H1 (cell line): ENCODE measurements at regions not wholly inside any gene's neighbourhood (a gene's known extent, or its start where the extent isn't known, plus 50 kb on each side); places are given as distances from the start of the nearest gene placed in this dataset.

Experiments
- CTCF ChIA-PET: fragments of 300-600 bp; sonication (Branson Sonifier 250); formaldehyde crosslinking; loops from one replicate; lab custom pipeline; 2021; ENCODE audit not compliant: partially characterized antibody; lab: Charles Lee
- POLR2A ChIA-PET: fragments of 300-600 bp; sonication (Branson Sonifier 250); formaldehyde crosslinking; loops from one replicate; lab custom pipeline; 2021; ENCODE audit warnings: inconsistent platforms; ENCODE audit not compliant: partially characterized antibody; lab: Charles Lee
- DNase-seq, 2 experiments: peaks; one replicate each; pipeline versions ENCODE4 v3.0.0 to v3.0.0-alpha.2; 2010 to 2022; ENCODE audit warnings: low spot score in 2 of 2, low read depth in 1 of 2, mixed read lengths in 1 of 2
- FAIRE-seq: peaks from 2 replicates; lab custom pipeline; 2011; peaks lifted over from hg19 to GRCh38; lab: Jason Lieb, UNC
- H2AFZ ChIP-seq: 2 replicates; pipeline ENCODE4 v1.8.1; 2012; ENCODE audit warnings: low read length, inconsistent platforms
- H2AK5ac ChIP-seq: 2 replicates; pipeline ENCODE4 v1.6.1; 2013; ENCODE audit warnings: low read depth, low read length
- H2BK120ac ChIP-seq: replicated peaks from 2 replicates; pipeline ENCODE3; 2013; ENCODE audit warnings: low read depth, low read length, inconsistent platforms
- H2BK12ac ChIP-seq: 2 replicates; pipeline ENCODE4 v1.6.1; 2013; ENCODE audit warnings: low read depth, low read length
- H2BK15ac ChIP-seq: 2 replicates; pipeline ENCODE4 v1.6.1; 2013; ENCODE audit warnings: low read length
- H2BK20ac ChIP-seq: 2 replicates; pipeline ENCODE4 v1.6.1; 2013; ENCODE audit warnings: low read length
- H2BK5ac ChIP-seq: 2 replicates; pipeline ENCODE4 v1.6.1; 2013; ENCODE audit warnings: low read depth, low read length
- H3K14ac ChIP-seq: 2 replicates; pipeline ENCODE4 v1.6.1; 2013; ENCODE audit warnings: inconsistent platforms; ENCODE audit not compliant: insufficient read length
- H3K18ac ChIP-seq: 2 replicates; pipeline ENCODE4 v1.6.1; 2013; ENCODE audit warnings: low read length; ENCODE audit errors: extremely low read depth
- H3K23ac ChIP-seq: 2 replicates; pipeline ENCODE4 v1.6.1; 2013; ENCODE audit warnings: inconsistent platforms; ENCODE audit not compliant: insufficient read length
- H3K23me2 ChIP-seq: 2 replicates; pipeline ENCODE4 v1.6.1; 2013; ENCODE audit warnings: low read depth, low read length
- H3K27ac ChIP-seq: 2 replicates; pipeline ENCODE4 v1.6.1; 2011; ENCODE audit warnings: low read depth, low read length, inconsistent platforms
- H3K27me3 ChIP-seq, 4 experiments: replicated peaks in 1 of 4; 1 replicate in 1 of 4; 2 replicates in 3 of 4; pipeline versions ENCODE4 v1.6.1 to v1.8.1; 2011 to 2013; ENCODE audit warnings: low read length in 3 of 4, mild to moderate bottlenecking in 3 of 4, inconsistent platforms in 2 of 4, mixed read lengths in 2 of 4, moderate library complexity in 1 of 4; ENCODE audit not compliant: control insufficient read depth in 3 of 4, insufficient read depth in 3 of 4; ENCODE audit errors: extremely low read depth in 1 of 4
- H3K36me3 ChIP-seq, 4 experiments: 2 replicates each; pipeline versions ENCODE4 v1.6.1 to v1.8.1; 2011 to 2013; ENCODE audit warnings: mild to moderate bottlenecking in 4 of 4, low read length in 3 of 4, moderate library complexity in 2 of 4, control low read depth in 1 of 4, inconsistent platforms in 1 of 4; ENCODE audit not compliant: insufficient read depth in 4 of 4, control insufficient read depth in 2 of 4
- H3K4ac ChIP-seq: replicated peaks from 2 replicates; pipeline ENCODE3; 2013; ENCODE audit warnings: low read length, low read depth, mixed read lengths, inconsistent platforms; ENCODE audit not compliant: insufficient read length
- H3K4me1 ChIP-seq, 4 experiments: replicated peaks in 1 of 4; 1 replicate in 1 of 4; 2 replicates in 3 of 4; pipeline versions ENCODE4 v1.6.1 to v1.8.1; 2011 to 2013; ENCODE audit warnings: low read length in 3 of 4, inconsistent platforms in 2 of 4, mixed read lengths in 1 of 4; ENCODE audit not compliant: insufficient read depth in 4 of 4, control insufficient read depth in 3 of 4
- H3K4me2 ChIP-seq, 2 experiments: 2 replicates each; pipeline versions ENCODE4 v1.6.1 to v1.8.1; 2011 to 2013; ENCODE audit warnings: low read depth in 2 of 2, low read length in 2 of 2, control low read depth in 1 of 2, inconsistent platforms in 1 of 2, mild to moderate bottlenecking in 1 of 2; ENCODE audit not compliant: insufficient read depth in 1 of 2
- H3K4me3 ChIP-seq, 4 experiments: fragments of 200-600, 300-600 bp in 1 of 4; sonication (generic), shearing (Covaris generic), sonication (Bioruptor Twin) in 1 of 4; 2 replicates each; pipeline versions ENCODE4 v1.5.1 to v1.8.1; 2011 to 2016; ENCODE audit warnings: low read length in 4 of 4, low read depth in 3 of 4, control low read depth in 2 of 4, inconsistent platforms in 2 of 4, mild to moderate bottlenecking in 2 of 4, mixed read lengths in 1 of 4, moderate library complexity in 1 of 4; ENCODE audit not compliant: insufficient read depth in 2 of 4; ENCODE audit errors: extremely low read depth in 1 of 4
- H3K56ac ChIP-seq: replicated peaks from 2 replicates; pipeline ENCODE3; 2013; ENCODE audit warnings: low read depth, mild to moderate bottlenecking, mixed read lengths, low read length, inconsistent platforms; ENCODE audit not compliant: insufficient read length
- H3K79me1 ChIP-seq: 2 replicates; pipeline ENCODE4 v1.6.1; 2013; ENCODE audit warnings: low read depth, low read length, control low read depth
- H3K79me2 ChIP-seq, 2 experiments: 2 replicates each; pipeline versions ENCODE4 v1.6.1 to v1.8.1; 2012 to 2013; ENCODE audit warnings: low read length in 2 of 2, mild to moderate bottlenecking in 2 of 2, inconsistent platforms in 1 of 2; ENCODE audit not compliant: insufficient read depth in 2 of 2, control insufficient read depth in 1 of 2
- H3K9ac ChIP-seq, 4 experiments: replicated peaks in 1 of 4; 1 replicate in 1 of 4; 2 replicates in 3 of 4; pipeline versions ENCODE4 v1.6.1 to v1.8.1; 2011 to 2013; ENCODE audit warnings: low read depth in 3 of 4, low read length in 3 of 4, control low read depth in 2 of 4, mild to moderate bottlenecking in 2 of 4, moderate library complexity in 2 of 4, inconsistent platforms in 1 of 4; ENCODE audit errors: extremely low read depth in 1 of 4
- H3K9me3 ChIP-seq, 2 experiments: 2 replicates each; pipeline versions ENCODE4 v1.6.1 to v1.8.1; 2012 to 2013; ENCODE audit warnings: mild to moderate bottlenecking in 2 of 2, moderate library complexity in 2 of 2, control low read depth in 1 of 2, inconsistent platforms in 1 of 2, low read depth in 1 of 2, low read length in 1 of 2, mixed read lengths in 1 of 2; ENCODE audit not compliant: insufficient read depth in 2 of 2
- H4K20me1 ChIP-seq, 2 experiments: replicated peaks in 1 of 2; 2 replicates each; pipeline versions ENCODE3 to v1.8.1; 2011 to 2013; ENCODE audit warnings: inconsistent platforms in 2 of 2, low read length in 2 of 2, mild to moderate bottlenecking in 1 of 2; ENCODE audit not compliant: insufficient read depth in 2 of 2, control insufficient read depth in 1 of 2
- H4K5ac ChIP-seq: 2 replicates; pipeline ENCODE4 v1.6.1; 2013; ENCODE audit warnings: low read length, low read depth, mixed read lengths, inconsistent platforms; ENCODE audit not compliant: insufficient read length
- H4K8ac ChIP-seq: 2 replicates; pipeline ENCODE4 v1.8.0; 2013; ENCODE audit warnings: mild to moderate bottlenecking, moderate library complexity, low read length, inconsistent platforms; ENCODE audit not compliant: insufficient read depth; ENCODE audit errors: extremely low read depth
- H4K91ac ChIP-seq: replicated peaks from 2 replicates; pipeline ENCODE3; 2013; ENCODE audit warnings: low read length, mixed read lengths, inconsistent platforms; ENCODE audit not compliant: insufficient read length
- CEBPB ChIP-seq: IDR thresholded peaks from 2 replicates; pipeline ENCODE4 v1.6.1; 2012; ENCODE audit warnings: low read depth, low read length
- EP300 ChIP-seq, 2 experiments: IDR thresholded peaks; 1 replicate in 1 of 2; 2 replicates in 1 of 2; pipeline ENCODE4 v1.6.1; 2011 to 2012; ENCODE audit warnings: low read depth in 2 of 2, low read length in 2 of 2, mild to moderate bottlenecking in 2 of 2, borderline replicate concordance in 1 of 2, inconsistent platforms in 1 of 2, moderate library complexity in 1 of 2
- GTF2F1 ChIP-seq: IDR thresholded peaks from 2 replicates; pipeline ENCODE4 v1.6.1; 2012; ENCODE audit warnings: low read depth, low read length, improper control_type of control experiment, borderline replicate concordance
- POLR2AphosphoS5 ChIP-seq: IDR thresholded peaks from 2 replicates; pipeline ENCODE4 v1.6.1; 2011; ENCODE audit warnings: low read depth, low read length
- SIRT6 ChIP-seq: IDR thresholded peaks from one replicate; pipeline ENCODE4 v1.7.1; 2012; ENCODE audit warnings: low read length, inconsistent platforms
- SP2 ChIP-seq: IDR thresholded peaks from 2 replicates; pipeline ENCODE4 v1.6.1; 2012; ENCODE audit warnings: mild to moderate bottlenecking, low read length, inconsistent platforms
- TAF7 ChIP-seq: optimal IDR thresholded peaks from 2 replicates; pipeline ENCODE3; 2011; ENCODE audit warnings: low read depth, mild to moderate bottlenecking, inconsistent platforms, low read length, moderate library complexity, borderline replicate concordance
- TCF12 ChIP-seq: IDR thresholded peaks from 2 replicates; pipeline ENCODE4 v1.6.1; 2011; ENCODE audit warnings: low read depth, mild to moderate bottlenecking, low read length
- WGBS, 2 experiments: shearing (Covaris generic) in 1 of 2; methylation state at CpG; one replicate each; pipeline versions ENCODE4 v1.1.6 to v1.1.7; 2013 to 2015; ENCODE audit warnings: low lambda C conversion rate in 2 of 2, mixed read lengths in 2 of 2, inconsistent platforms in 1 of 2, low coverage in 1 of 2, missing lambda C conversion rate in 1 of 2; ENCODE audit not compliant: insufficient replicate concordance in 2 of 2, insufficient coverage in 1 of 2, insufficient read length in 1 of 2; ENCODE audit errors: extremely low coverage in 1 of 2, missing lambda C conversion rate in 1 of 2; 5-methylcytosine and 5-hydroxymethylcytosine counted together
- TF ChIP-seq, protein P1 (sequence below): IDR thresholded peaks from 2 replicates; pipeline ENCODE4 v1.6.1; 2012; ENCODE audit warnings: inconsistent platforms

DNA sequence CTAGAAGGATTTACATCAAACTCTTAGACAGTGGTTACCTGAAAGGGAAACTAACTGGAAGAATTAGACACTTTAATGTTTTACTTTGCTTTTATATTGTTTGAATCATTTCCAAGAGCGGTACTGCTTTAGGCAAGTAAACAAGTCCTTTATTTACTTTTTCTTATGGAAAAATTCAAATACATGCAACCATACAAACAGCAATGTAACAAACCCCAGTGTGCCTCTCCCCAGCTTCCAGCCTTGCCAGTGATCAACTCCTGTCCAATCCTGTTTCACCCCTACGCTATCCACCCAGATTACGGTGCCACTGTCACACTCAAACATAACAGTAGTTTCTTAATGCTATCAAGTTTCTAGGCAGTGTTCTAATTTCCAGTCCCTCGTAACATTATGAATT is 85.9 kb downstream of the C16orf95 start:
- Histone ChIP-seq H2BK15ac (no peak overlapping the region), H3K4me2 (no peak overlapping the region), H2AK5ac (no peak overlapping the region), H3K79me2 (no peaks in the 10 kb centered on the region), H2BK20ac (no peak overlapping the region), H3K9ac (no peak overlapping the region), H3K79me1 (no peaks in the 10 kb centered on the region), H4K91ac (no peak overlapping the region), H4K8ac (no peak overlapping the region), H2BK12ac (no peak overlapping the region), H3K14ac (no peak overlapping the region), H3K4ac (no peak overlapping the region), H3K27ac (no peak overlapping the region), H3K9me3 (peaks cover 0 to 2% of the 10 kb centered on the region in 2 experiments; a peak in 1 of 4 replicates), H3K4me1 (peaks cover 0 to 6% (median 0%) of the 10 kb centered on the region in 4 experiments; a peak in 1 of 7 replicates), H2BK5ac (no peak overlapping the region), H3K23me2 (no peaks in the 10 kb centered on the region), H3K36me3 (no peaks in the 10 kb centered on the region; a peak in 1 of 8 replicates), H3K18ac (no peak overlapping the region), H4K5ac (no peak overlapping the region), H2BK120ac (no peak overlapping the region), H3K56ac (no peak overlapping the region), H4K20me1 (no peaks in the 10 kb centered on the region), H3K23ac (no peak overlapping the region), H3K4me3 (no peak overlapping the region), H2AFZ (no peak overlapping the region), H3K27me3 (no peaks in the 10 kb centered on the region)
- ChIA-PET CTCF (no interaction called here), POLR2A (no interaction called here)
- no peak for TF ChIP-seq CEBPB
- TF ChIP-seq, protein P1, sequence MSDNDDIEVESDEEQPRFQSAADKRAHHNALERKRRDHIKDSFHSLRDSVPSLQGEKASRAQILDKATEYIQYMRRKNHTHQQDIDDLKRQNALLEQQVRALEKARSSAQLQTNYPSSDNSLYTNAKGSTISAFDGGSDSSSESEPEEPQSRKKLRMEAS, result no peak
- no peak for TF ChIP-seq TCF12
- no peak for TF ChIP-seq SP2
- no peak for TF ChIP-seq POLR2AphosphoS5
- TF ChIP-seq GTF2F1, result no peak
- TF ChIP-seq TAF7, result no peak
- TF ChIP-seq SIRT6, result no peak
- no peak for TF ChIP-seq EP300 (IDR thresholded peaks at IDR 0.05; ENCODE audit: borderline replicate concordance in 1 of 2, low read depth in 2 of 2, low read length in 2 of 2)
- DNase-seq (no peak), FAIRE-seq (no peak)
- 92% methylated on average over 4 of the region's 4 CpGs; no CpG with 5 or more reads in 1 of the 2 experiments for WGBS, 2 experiments
